ENCODE measurements at regions not wholly inside any gene's neighbourhood (a gene's known extent, or its start where the extent isn't known, plus 50 kb on each side); places are given as distances from the start of the nearest gene placed in this dataset.

DNA sequence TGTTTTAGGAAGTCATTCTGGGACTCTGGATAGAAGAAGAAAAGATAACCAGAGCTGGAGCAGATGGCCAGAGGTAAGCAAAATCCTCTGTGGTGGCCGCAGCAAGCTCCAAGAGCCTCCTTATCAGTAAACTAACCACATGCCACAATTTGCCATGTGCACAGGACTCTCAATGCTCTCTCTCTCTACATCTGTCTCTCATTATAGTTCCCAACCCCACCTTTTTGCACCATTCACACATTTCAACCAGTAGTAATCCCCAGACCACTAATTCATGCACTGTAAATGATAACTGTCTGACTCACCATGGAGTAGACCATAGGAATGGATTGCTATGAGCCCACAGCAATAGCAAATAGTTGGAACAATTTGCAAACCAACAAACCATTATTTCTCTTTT, 526.1 kb downstream of the TLR4 start:
- peaks cover 3% of the 10 kb centered on the region for H3K9me3 Mint-ChIP-seq
- H3K27me3 Mint-ChIP-seq (ENCODE audit: low read depth) = no peaks in the 10 kb centered on the region
- no peak overlapping the region for H3K27ac Mint-ChIP-seq (ENCODE audit: unreplicated experiment)
- DNase-seq (ENCODE audit: low read depth, low spot score) = no peak
- H3K36me3 Mint-ChIP-seq (ENCODE audit: low read depth) = no peaks in the 10 kb centered on the region
- TF ChIP-seq, protein P1, sequence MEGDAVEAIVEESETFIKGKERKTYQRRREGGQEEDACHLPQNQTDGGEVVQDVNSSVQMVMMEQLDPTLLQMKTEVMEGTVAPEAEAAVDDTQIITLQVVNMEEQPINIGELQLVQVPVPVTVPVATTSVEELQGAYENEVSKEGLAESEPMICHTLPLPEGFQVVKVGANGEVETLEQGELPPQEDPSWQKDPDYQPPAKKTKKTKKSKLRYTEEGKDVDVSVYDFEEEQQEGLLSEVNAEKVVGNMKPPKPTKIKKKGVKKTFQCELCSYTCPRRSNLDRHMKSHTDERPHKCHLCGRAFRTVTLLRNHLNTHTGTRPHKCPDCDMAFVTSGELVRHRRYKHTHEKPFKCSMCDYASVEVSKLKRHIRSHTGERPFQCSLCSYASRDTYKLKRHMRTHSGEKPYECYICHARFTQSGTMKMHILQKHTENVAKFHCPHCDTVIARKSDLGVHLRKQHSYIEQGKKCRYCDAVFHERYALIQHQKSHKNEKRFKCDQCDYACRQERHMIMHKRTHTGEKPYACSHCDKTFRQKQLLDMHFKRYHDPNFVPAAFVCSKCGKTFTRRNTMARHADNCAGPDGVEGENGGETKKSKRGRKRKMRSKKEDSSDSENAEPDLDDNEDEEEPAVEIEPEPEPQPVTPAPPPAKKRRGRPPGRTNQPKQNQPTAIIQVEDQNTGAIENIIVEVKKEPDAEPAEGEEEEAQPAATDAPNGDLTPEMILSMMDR (conservative IDR thresholded peaks at IDR 0.05) = no peak
- no peaks in the 10 kb centered on the region for H3K4me1 Mint-ChIP-seq
- H3K4me3 Mint-ChIP-seq = no peak overlapping the region

DNA sequence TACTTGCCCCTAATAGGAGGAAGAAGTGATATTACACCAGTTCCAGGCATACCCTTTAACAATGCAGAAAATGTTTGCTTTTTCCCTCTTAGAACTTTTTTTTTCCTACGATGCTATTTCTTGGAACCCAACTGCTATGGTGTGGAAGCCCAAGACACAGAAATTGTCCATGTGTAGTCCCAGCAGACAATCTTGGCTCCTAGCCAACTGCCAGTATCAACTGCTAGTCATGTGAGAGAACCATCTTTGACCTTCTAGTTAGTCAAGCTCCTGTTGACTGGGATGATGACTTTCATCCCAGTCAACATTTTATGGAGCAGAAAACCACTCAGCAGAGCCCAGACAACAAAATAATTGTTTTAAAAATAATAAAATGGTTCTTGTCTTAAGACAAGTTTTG, 532.4 kb downstream of the TLR4 start:
- TF ChIP-seq, protein P1 (conservative IDR thresholded peaks at IDR 0.05) = no peak
- H3K27me3 Mint-ChIP-seq (ENCODE audit: low read depth) = no peaks in the 10 kb centered on the region
- H3K4me1 Mint-ChIP-seq = no peaks in the 10 kb centered on the region
- no peak overlapping the region for H3K27ac Mint-ChIP-seq (ENCODE audit: unreplicated experiment)
- no peak overlapping the region for H3K4me3 Mint-ChIP-seq
- H3K36me3 Mint-ChIP-seq (ENCODE audit: low read depth) = peaks cover 2% of the 10 kb centered on the region
- peaks cover 8% of the 10 kb centered on the region for H3K9me3 Mint-ChIP-seq
- no peak for DNase-seq (ENCODE audit: low read depth, low spot score)

DNA sequence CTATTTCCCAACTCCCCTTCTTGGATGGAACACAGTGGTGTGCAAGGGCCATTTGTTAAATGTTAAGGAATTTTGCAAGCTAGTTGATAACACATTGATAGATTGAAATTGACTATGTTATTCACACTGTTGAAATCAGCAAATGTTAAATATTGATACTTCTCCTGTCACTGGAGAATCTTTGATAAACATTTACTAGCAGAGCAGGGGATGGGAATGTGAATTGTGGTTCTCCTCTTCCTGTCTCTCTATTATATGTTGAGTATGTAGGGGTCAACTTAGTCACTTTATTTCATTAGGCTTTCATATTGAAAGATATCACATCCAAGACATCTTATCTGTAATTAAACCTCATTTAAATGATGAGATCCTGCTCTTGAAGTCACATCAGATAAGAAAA, 533.9 kb downstream of the TLR4 start:
- H3K9me3 Mint-ChIP-seq = peaks cover 11% of the 10 kb centered on the region
- H3K4me1 Mint-ChIP-seq = no peaks in the 10 kb centered on the region

DNA sequence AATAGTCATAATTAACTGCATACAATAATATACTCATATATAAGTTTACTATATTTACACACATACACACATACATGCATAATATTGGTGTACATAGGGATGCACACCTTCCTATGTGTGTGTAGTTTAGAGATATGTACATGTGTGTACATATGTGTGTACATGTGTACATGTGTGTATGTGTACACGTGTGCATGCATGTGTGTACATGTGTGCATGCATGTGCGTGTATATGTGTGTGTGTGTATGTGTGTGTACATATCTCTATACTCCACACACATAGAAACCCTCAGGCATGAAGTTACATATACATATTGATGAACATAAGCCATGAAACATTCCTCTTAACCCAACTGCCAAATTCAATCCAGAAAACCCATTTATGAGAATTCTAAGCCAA, 547.8 kb downstream of the TLR4 start:
- peaks cover 5% of the 10 kb centered on the region for H3K4me1 Mint-ChIP-seq
- DNase-seq (ENCODE audit: low read depth, low spot score) = no peak
- no peak overlapping the region for H3K4me3 Mint-ChIP-seq
- TF ChIP-seq, protein P1 (conservative IDR thresholded peaks at IDR 0.05) = no peak
- H3K9me3 Mint-ChIP-seq = peaks cover 11% of the 10 kb centered on the region
- H3K27ac Mint-ChIP-seq (ENCODE audit: unreplicated experiment) = no peak overlapping the region
- peaks cover 3% of the 10 kb centered on the region for H3K36me3 Mint-ChIP-seq (ENCODE audit: low read depth)
- H3K27me3 Mint-ChIP-seq (ENCODE audit: low read depth) = no peaks in the 10 kb centered on the region

More for the DNA sequence above, 533.9 kb downstream of the TLR4 start:
- H3K27ac Mint-ChIP-seq (ENCODE audit: unreplicated experiment) = no peak overlapping the region
- H3K4me3 Mint-ChIP-seq = no peak overlapping the region
- no peak for DNase-seq (ENCODE audit: low read depth, low spot score)
- no peaks in the 10 kb centered on the region for H3K27me3 Mint-ChIP-seq (ENCODE audit: low read depth)
- TF ChIP-seq, protein P1 (conservative IDR thresholded peaks at IDR 0.05) = no peak
- peaks cover 3% of the 10 kb centered on the region for H3K36me3 Mint-ChIP-seq (ENCODE audit: low read depth)

DNA sequence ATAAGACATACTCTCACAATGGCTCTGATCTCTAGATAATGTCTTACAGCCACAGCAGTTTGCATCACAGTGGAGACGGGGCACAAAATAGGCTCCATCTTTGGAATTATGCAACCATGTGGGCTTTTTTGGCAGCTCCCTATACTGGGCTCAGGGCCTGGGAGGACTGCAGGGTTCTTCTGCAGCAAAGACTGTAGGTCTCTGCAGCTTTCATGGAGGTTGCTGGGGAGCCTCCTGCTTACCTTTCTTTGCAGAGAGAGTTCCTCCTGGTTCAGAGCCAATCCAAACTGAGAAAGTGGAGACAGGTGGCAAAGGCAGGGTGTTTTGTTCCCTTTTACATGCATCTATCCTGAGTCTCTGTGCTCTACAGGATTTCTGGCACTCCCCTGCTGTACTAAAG, 558.0 kb downstream of the TLR4 start:
- TF ChIP-seq, protein P1 (conservative IDR thresholded peaks at IDR 0.05) = no peak
- peaks cover 3% of the 10 kb centered on the region for H3K9me3 Mint-ChIP-seq
- no peaks in the 10 kb centered on the region for H3K36me3 Mint-ChIP-seq (ENCODE audit: low read depth)
- H3K27me3 Mint-ChIP-seq (ENCODE audit: low read depth) = no peaks in the 10 kb centered on the region
- H3K27ac Mint-ChIP-seq (ENCODE audit: unreplicated experiment) = no peak overlapping the region
- no peak overlapping the region for H3K4me3 Mint-ChIP-seq
- no peak for DNase-seq (ENCODE audit: low read depth, low spot score)
- H3K4me1 Mint-ChIP-seq = no peaks in the 10 kb centered on the region

DNA sequence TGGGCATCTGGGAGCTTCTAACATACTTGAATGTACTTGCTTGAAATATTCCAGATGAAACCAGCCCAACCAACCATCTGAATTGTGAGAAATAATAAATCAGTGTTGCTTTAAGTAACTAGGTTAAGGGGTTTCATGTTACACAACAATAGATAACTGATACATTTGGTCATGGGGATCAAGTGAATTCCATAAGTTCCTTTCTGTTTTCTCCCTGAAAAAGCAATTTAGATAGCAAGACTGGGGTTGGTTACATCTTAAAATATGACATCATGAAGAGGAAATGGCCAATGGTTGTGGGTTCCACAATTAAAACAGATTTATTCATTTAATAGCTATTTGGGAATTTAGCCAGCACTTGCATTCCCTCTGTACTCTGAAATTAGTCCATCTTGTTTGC, 559.7 kb downstream of the TLR4 start:
- no peak for DNase-seq (ENCODE audit: low read depth, low spot score)
- Mint-ChIP-seq H3K36me3 (ENCODE audit: low read depth) (no peaks in the 10 kb centered on the region), H3K4me1 (no peaks in the 10 kb centered on the region), H3K9me3 (peaks cover 3% of the 10 kb centered on the region), H3K4me3 (no peak overlapping the region), H3K27me3 (ENCODE audit: low read depth) (no peaks in the 10 kb centered on the region), H3K27ac (ENCODE audit: unreplicated experiment) (no peak overlapping the region)
- TF ChIP-seq, protein P1 (conservative IDR thresholded peaks at IDR 0.05) = no peak
